ENCODE measurements at regions not wholly inside any gene's neighbourhood (a gene's known extent, or its start where the extent isn't known, plus 50 kb on each side); places are given as distances from the start of the nearest gene placed in this dataset.

- H3K9me3 ChIP-seq (ENCODE audit: control insufficient read depth, low read length), result no peaks in the 10 kb centered on the region
- H3K27me3 ChIP-seq (ENCODE audit: control insufficient read depth, insufficient read depth, low read length, poor library complexity, severe bottlenecking), result no peaks in the 10 kb centered on the region
- peaks cover 3% of the 10 kb centered on the region for H3K4me1 ChIP-seq (ENCODE audit: control insufficient read depth, insufficient read depth, low read length)
- H3K27me3 Mint-ChIP-seq (ENCODE audit: insufficient read depth), result no peaks in the 10 kb centered on the region
- H3K36me3 Mint-ChIP-seq (ENCODE audit: low read depth), result no peaks in the 10 kb centered on the region
- TF ChIP-seq CTCF (conservative IDR thresholded peaks at IDR 0.05), result no peak
- no peak for DNase-seq
- no peak overlapping the region for H3K4me3 Mint-ChIP-seq
- H3K9ac ChIP-seq (ENCODE audit: extremely low read depth, low read length, poor library complexity, severe bottlenecking), result no peak overlapping the region
- H3K9me3 Mint-ChIP-seq, result no peaks in the 10 kb centered on the region
- H3K36me3 ChIP-seq (ENCODE audit: control insufficient read depth, insufficient read depth, low read length), result no peaks in the 10 kb centered on the region
- no peak overlapping the region for H3K27ac Mint-ChIP-seq
- H3K4me1 Mint-ChIP-seq, result peaks cover 10% of the 10 kb centered on the region
- 97% methylated on average over 1 of the region's 1 CpG; no CpG with 5 or more reads in 1 of the 2 experiments for WGBS, 2 experiments (ENCODE audit: insufficient coverage in 1 of 2, insufficient read length in 1 of 2)
- no peak overlapping the region for H3K27ac ChIP-seq (ENCODE audit: low read depth, low read length)
- no peak overlapping the region for H3K4me3 ChIP-seq (ENCODE audit: low read length)
Observed at GRCh38 chr6:119890470-119890869, 540.9 kb upstream of the MAN1A1 start.

GRCh38 chr6:119887666-119888065 is 538.1 kb upstream of the MAN1A1 start:
- H3K4me1 Mint-ChIP-seq, result peaks cover 9% of the 10 kb centered on the region
- Histone ChIP-seq H3K4me1 (ENCODE audit: control insufficient read depth, insufficient read depth, low read length) (peaks cover 3% of the 10 kb centered on the region), H3K27me3 (ENCODE audit: control insufficient read depth, insufficient read depth, low read length, poor library complexity, severe bottlenecking) (no peaks in the 10 kb centered on the region), H3K4me3 (ENCODE audit: low read length) (no peak overlapping the region), H3K9ac (ENCODE audit: extremely low read depth, low read length, poor library complexity, severe bottlenecking) (no peak overlapping the region), H3K27ac (ENCODE audit: low read depth, low read length) (no peak overlapping the region), H3K36me3 (ENCODE audit: control insufficient read depth, insufficient read depth, low read length) (no peaks in the 10 kb centered on the region), H3K9me3 (ENCODE audit: control insufficient read depth, low read length) (no peaks in the 10 kb centered on the region)
- TF ChIP-seq CTCF (conservative IDR thresholded peaks at IDR 0.05), result no peak
- H3K27ac Mint-ChIP-seq, result no peak overlapping the region
- no peaks in the 10 kb centered on the region for H3K36me3 Mint-ChIP-seq (ENCODE audit: low read depth)
- H3K4me3 Mint-ChIP-seq, result no peak overlapping the region
- H3K27me3 Mint-ChIP-seq (ENCODE audit: insufficient read depth), result no peaks in the 10 kb centered on the region
- H3K9me3 Mint-ChIP-seq, result peaks cover 7% of the 10 kb centered on the region
- DNase-seq, result no peak

GRCh38 chr6:119881416-119881815 is 531.9 kb upstream of the MAN1A1 start:
- peaks cover 7% of the 10 kb centered on the region for H3K9me3 Mint-ChIP-seq
- no peaks in the 10 kb centered on the region for H3K27me3 Mint-ChIP-seq (ENCODE audit: insufficient read depth)
- no peak overlapping the region for H3K27ac Mint-ChIP-seq
- H3K4me3 ChIP-seq (ENCODE audit: low read length), result no peak overlapping the region
- H3K4me3 Mint-ChIP-seq, result no peak overlapping the region
- WGBS, 2 experiments (ENCODE audit: insufficient coverage in 1 of 2, insufficient read length in 1 of 2), result 86 to 100% methylated on average over 1 of the region's 1 CpG
- no peaks in the 10 kb centered on the region for H3K4me1 Mint-ChIP-seq
- no peaks in the 10 kb centered on the region for H3K36me3 Mint-ChIP-seq (ENCODE audit: low read depth)
- H3K9me3 ChIP-seq (ENCODE audit: control insufficient read depth, low read length), result no peaks in the 10 kb centered on the region
- no peak for TF ChIP-seq CTCF (conservative IDR thresholded peaks at IDR 0.05)
- H3K27ac ChIP-seq (ENCODE audit: low read depth, low read length), result no peak overlapping the region
- no peaks in the 10 kb centered on the region for H3K36me3 ChIP-seq (ENCODE audit: control insufficient read depth, insufficient read depth, low read length)
- no peaks in the 10 kb centered on the region for H3K4me1 ChIP-seq (ENCODE audit: control insufficient read depth, insufficient read depth, low read length)
- no peak for DNase-seq
- no peak overlapping the region for H3K9ac ChIP-seq (ENCODE audit: extremely low read depth, low read length, poor library complexity, severe bottlenecking)
- no peaks in the 10 kb centered on the region for H3K27me3 ChIP-seq (ENCODE audit: control insufficient read depth, insufficient read depth, low read length, poor library complexity, severe bottlenecking)
